ENCODE measurements at regions not wholly inside any gene's neighbourhood (a gene's known extent, or its start where the extent isn't known, plus 50 kb on each side); places are given as distances from the start of the nearest gene placed in this dataset.

DNA sequence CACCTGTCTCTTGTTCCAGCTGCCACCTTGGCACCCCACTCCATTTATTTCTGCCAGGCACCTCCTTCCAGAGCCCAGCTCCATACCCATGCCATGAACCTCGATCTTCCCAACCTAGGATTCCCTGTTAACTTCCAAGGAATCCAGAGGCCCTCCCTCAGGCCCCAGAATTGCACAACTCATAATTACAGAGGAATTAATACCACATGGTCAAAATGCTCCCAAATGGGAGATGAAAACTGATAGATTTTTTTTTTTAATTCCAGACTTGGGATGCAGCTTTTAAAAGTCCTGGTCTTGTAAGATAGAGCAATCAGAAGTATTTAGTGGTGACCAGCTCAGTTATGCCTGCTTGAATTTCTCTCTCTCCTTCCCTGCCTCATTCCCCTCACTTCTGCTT, 96.2 kb upstream of the CCDC112 start:
- TF ChIP-seq, protein P1, sequence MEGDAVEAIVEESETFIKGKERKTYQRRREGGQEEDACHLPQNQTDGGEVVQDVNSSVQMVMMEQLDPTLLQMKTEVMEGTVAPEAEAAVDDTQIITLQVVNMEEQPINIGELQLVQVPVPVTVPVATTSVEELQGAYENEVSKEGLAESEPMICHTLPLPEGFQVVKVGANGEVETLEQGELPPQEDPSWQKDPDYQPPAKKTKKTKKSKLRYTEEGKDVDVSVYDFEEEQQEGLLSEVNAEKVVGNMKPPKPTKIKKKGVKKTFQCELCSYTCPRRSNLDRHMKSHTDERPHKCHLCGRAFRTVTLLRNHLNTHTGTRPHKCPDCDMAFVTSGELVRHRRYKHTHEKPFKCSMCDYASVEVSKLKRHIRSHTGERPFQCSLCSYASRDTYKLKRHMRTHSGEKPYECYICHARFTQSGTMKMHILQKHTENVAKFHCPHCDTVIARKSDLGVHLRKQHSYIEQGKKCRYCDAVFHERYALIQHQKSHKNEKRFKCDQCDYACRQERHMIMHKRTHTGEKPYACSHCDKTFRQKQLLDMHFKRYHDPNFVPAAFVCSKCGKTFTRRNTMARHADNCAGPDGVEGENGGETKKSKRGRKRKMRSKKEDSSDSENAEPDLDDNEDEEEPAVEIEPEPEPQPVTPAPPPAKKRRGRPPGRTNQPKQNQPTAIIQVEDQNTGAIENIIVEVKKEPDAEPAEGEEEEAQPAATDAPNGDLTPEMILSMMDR (conservative IDR thresholded peaks at IDR 0.05; ENCODE audit: low read depth, low read length) = no peak
- TF ChIP-seq EZH2 (IDR thresholded peaks at IDR 0.05; ENCODE audit: low read length, unreplicated experiment) (no peak), EZH2phosphoT487 (IDR thresholded peaks at IDR 0.05; ENCODE audit: borderline replicate concordance, low read length) (no peak)
